Neural cell (in vitro differentiated cells): ENCODE measurements at regions not wholly inside any gene's neighbourhood (a gene's known extent, or its start where the extent isn't known, plus 50 kb on each side); places are given as distances from the start of the nearest gene placed in this dataset.

ENCODE experiments used
- H2AFZ ChIP-seq: fragments of 200-600, 300-800 bp; sonication (generic), shearing (Covaris generic); 2 replicates; pipeline ENCODE4 v1.6.0; 2014; ENCODE audit warnings: low read depth, mild to moderate bottlenecking, antibody characterized with exemption, low read length, moderate library complexity
- H3F3A ChIP-seq: fragments of 200-600 bp; shearing (Covaris generic); 2 replicates; pipeline ENCODE4 v1.6.1; 2016; ENCODE audit warnings: mild to moderate bottlenecking, moderate library complexity, mixed read lengths, antibody characterized with exemption, low read length; ENCODE audit not compliant: insufficient read depth, poor library complexity, severe bottlenecking
- H3K27ac ChIP-seq: fragments of 200-600, 300-800 bp; sonication (generic), shearing (Covaris generic); 2 replicates; pipeline ENCODE4 v1.5.1; 2014; ENCODE audit warnings: mild to moderate bottlenecking, low read length, moderate library complexity
- H3K27me3 ChIP-seq: fragments of 300-800, 200-600 bp; sonication (generic), shearing (Covaris generic); 2 replicates; pipeline ENCODE4 v1.6.0; 2014; ENCODE audit warnings: mild to moderate bottlenecking, low read depth, low read length, moderate library complexity; ENCODE audit not compliant: insufficient read depth
- H3K36me3 ChIP-seq: fragments of 300-800, 200-600 bp; sonication (generic), shearing (Covaris generic); 2 replicates; pipeline ENCODE4 v1.5.1; 2014; ENCODE audit warnings: mild to moderate bottlenecking, antibody characterized with exemption, low read length, moderate library complexity; ENCODE audit not compliant: insufficient read depth
- H3K4me2 ChIP-seq: fragments of 300-800, 200-600 bp; sonication (generic), shearing (Covaris generic); 2 replicates; pipeline ENCODE4 v1.6.0; 2014; ENCODE audit warnings: mild to moderate bottlenecking, low read length
- H3K4me3 ChIP-seq: fragments of 300-800, 200-600 bp; sonication (generic), shearing (Covaris generic); 2 replicates; pipeline ENCODE4 v1.5.1; 2014; ENCODE audit warnings: mild to moderate bottlenecking, low read length, moderate library complexity
- H3K79me2 ChIP-seq: fragments of 200-600 bp; shearing (Covaris generic); replicated peaks from 2 replicates; pipeline ENCODE4 v1.6.0; 2014; ENCODE audit warnings: mild to moderate bottlenecking, low read length, moderate library complexity; ENCODE audit not compliant: insufficient read depth
- H3K9ac ChIP-seq: fragments of 300-800, 200-600 bp; sonication (generic), shearing (Covaris generic); 2 replicates; pipeline ENCODE4 v1.6.1; 2016; ENCODE audit warnings: mild to moderate bottlenecking, low read length, mixed read lengths
- H3K9me2 ChIP-seq: fragments of 200-600 bp; shearing (Covaris generic); 2 replicates; pipeline ENCODE4 v1.6.1; 2016; ENCODE audit warnings: mild to moderate bottlenecking, low read length, mixed read lengths; ENCODE audit not compliant: insufficient read depth
- H3K9me3 ChIP-seq: fragments of 200-600, 300-800 bp; sonication (generic), shearing (Covaris generic); 2 replicates; pipeline ENCODE4 v1.6.1; 2016; ENCODE audit warnings: mild to moderate bottlenecking, mixed run types, low read length, moderate library complexity, mixed read lengths
- H4K20me1 ChIP-seq: fragments of 200-600 bp; shearing (Covaris generic); 2 replicates; pipeline ENCODE4 v1.6.1; 2016; ENCODE audit warnings: mild to moderate bottlenecking, mixed run types; ENCODE audit not compliant: insufficient read depth
- EP300 ChIP-seq: fragments of 450-650 bp; conservative IDR thresholded peaks from 2 replicates; pipeline ENCODE4 v1.6.1; 2014; ENCODE audit warnings: antibody characterized with exemption, mild to moderate bottlenecking, moderate library complexity; ENCODE audit not compliant: poor library complexity, severe bottlenecking
- EZH2 ChIP-seq: fragments of 200-600, 300-800 bp; shearing (Covaris generic), sonication (generic); IDR thresholded peaks from 2 replicates; pipeline ENCODE4 v1.6.1; 2014; ENCODE audit warnings: antibody characterized with exemption, low read length, borderline replicate concordance, mild to moderate bottlenecking; ENCODE audit not compliant: insufficient read depth, poor library complexity, severe bottlenecking
- MXI1 ChIP-seq: fragments of 450-650 bp; conservative IDR thresholded peaks from 2 replicates; pipeline ENCODE4 v1.6.1; 2014; ENCODE audit warnings: antibody characterized with exemption, mild to moderate bottlenecking; ENCODE audit not compliant: poor library complexity, severe bottlenecking
- POLR2AphosphoS5 ChIP-seq: IDR thresholded peaks from 2 replicates; pipeline ENCODE4 v1.6.1; 2012
- RAD21 ChIP-seq: fragments of 450-650 bp; conservative IDR thresholded peaks from 2 replicates; pipeline ENCODE4 v1.6.1; 2014; ENCODE audit warnings: antibody characterized with exemption, mild to moderate bottlenecking, moderate library complexity
- REST ChIP-seq: IDR thresholded peaks from 2 replicates; pipeline ENCODE4 v1.6.1; 2012; ENCODE audit warnings: borderline replicate concordance
- SMC3 ChIP-seq: fragments of 450-650 bp; conservative IDR thresholded peaks from 2 replicates; pipeline ENCODE4 v1.6.1; 2014; ENCODE audit warnings: antibody characterized with exemption, mild to moderate bottlenecking, moderate library complexity; ENCODE audit not compliant: poor library complexity
- TAF1 ChIP-seq: IDR thresholded peaks from 2 replicates; pipeline ENCODE4 v1.6.1; 2012; ENCODE audit warnings: low read depth
- TF ChIP-seq, protein P1 (sequence below): fragments of 450-650 bp; IDR thresholded peaks from 2 replicates; pipeline ENCODE4 v1.5.1; 2014; ENCODE audit warnings: antibody characterized with exemption, mild to moderate bottlenecking, moderate library complexity; ENCODE audit not compliant: poor library complexity, severe bottlenecking

DNA sequence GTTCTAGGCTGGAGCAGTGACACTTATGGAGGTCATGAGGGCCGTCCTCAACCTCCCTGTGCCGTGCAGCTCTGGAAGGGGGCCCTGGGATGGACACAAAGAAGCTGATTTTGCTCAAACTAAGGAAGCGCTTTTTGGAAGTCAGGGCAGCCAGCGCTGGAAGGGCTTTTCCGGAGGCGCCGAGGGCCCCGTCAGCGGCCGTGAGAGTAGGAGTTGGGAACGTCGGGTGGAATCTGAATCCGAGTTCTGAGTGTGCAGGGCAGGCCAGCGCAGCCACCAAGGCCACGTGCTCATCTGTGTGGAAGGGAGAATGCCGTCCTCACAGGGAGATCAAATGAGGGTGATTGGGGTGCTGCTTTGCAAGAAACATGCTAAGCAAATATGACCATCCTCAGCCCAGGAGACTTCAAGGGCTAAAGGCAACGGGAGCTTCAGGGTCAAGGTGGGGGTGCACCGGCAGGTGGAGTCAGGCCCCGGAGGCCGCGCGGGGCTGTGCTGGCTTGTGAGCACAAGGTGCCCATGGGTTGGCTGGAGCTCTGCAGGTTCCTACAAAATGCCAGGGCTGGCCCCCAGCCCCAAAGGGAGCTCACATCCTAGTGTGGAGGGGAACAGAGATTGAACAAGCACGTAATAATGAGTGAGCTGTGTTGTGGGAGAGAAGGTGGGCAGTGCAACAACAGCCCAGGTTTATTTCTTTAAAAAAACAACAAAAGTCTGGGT is 70.4 kb upstream of the HPCAL1 start:
- Histone ChIP-seq H3K9ac (no peak overlapping the region), H3K36me3 (no peaks in the 10 kb centered on the region), H3K4me2 (no peak overlapping the region)

DNA sequence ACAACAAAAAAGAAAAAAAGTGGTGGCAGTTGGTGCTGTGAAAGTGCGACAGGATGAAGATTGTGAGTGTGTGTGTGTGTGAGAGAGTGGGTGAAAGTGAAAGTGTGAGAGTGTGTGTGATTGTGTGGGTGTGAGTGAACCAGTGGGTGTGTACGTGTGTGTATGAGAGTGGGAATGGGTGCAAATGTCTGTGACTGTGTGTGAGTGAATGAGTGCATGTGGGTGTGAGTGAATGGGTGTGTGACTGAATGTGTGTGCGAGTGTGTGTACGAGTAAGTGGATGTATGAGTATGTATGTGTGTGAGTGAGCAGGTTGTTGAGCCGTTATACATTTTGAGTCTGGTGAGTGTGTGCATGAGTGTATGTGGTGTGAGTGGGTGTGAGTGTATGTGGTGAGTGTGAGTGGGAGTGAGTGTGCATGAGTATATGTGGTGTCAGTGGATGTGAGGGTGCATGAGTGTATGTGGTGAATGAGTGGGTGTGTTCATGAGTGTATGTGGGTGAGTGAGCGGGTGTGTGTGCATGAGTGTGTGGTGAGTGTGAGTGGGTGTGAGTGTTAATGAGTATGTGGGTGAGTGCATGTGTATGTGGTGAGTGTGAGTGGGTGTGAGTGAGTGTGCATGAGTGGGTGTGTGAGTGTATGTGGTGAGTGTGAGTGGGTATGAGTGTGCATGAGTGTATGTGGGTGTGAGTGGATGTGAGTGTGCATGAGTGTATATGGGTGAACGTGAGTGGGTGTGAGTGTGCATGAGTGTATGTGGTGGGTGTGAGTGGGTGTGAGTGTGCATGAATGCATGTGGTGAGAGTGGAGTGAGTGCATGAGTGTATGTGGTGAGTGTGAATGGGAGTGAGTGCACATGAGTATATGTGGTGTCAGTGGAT is 69.3 kb upstream of the HPCAL1 start:
- TF ChIP-seq, protein P1, sequence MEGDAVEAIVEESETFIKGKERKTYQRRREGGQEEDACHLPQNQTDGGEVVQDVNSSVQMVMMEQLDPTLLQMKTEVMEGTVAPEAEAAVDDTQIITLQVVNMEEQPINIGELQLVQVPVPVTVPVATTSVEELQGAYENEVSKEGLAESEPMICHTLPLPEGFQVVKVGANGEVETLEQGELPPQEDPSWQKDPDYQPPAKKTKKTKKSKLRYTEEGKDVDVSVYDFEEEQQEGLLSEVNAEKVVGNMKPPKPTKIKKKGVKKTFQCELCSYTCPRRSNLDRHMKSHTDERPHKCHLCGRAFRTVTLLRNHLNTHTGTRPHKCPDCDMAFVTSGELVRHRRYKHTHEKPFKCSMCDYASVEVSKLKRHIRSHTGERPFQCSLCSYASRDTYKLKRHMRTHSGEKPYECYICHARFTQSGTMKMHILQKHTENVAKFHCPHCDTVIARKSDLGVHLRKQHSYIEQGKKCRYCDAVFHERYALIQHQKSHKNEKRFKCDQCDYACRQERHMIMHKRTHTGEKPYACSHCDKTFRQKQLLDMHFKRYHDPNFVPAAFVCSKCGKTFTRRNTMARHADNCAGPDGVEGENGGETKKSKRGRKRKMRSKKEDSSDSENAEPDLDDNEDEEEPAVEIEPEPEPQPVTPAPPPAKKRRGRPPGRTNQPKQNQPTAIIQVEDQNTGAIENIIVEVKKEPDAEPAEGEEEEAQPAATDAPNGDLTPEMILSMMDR = no peak
- TF ChIP-seq MXI1 (no peak), POLR2AphosphoS5 (no peak), EP300 (no peak), REST (no peak), EZH2 (no peak), TAF1 (no peak), SMC3 (no peak), RAD21 (no peak)
- Histone ChIP-seq H3K4me2 (no peak overlapping the region), H4K20me1 (no peaks in the 10 kb centered on the region), H3K9me2 (no peaks in the 10 kb centered on the region), H3K9ac (no peak overlapping the region), H3K27me3 (no peaks in the 10 kb centered on the region), H3K27ac (no peak overlapping the region), H2AFZ (no peak overlapping the region), H3K36me3 (no peaks in the 10 kb centered on the region), H3K4me3 (no peak overlapping the region), H3K79me2 (no peaks in the 10 kb centered on the region), H3F3A (no peaks in the 10 kb centered on the region), H3K9me3 (no peaks in the 10 kb centered on the region)

More for the DNA sequence above, 70.4 kb upstream of the HPCAL1 start:
- no peaks in the 10 kb centered on the region for H3K9me3 ChIP-seq
- H4K20me1 ChIP-seq = no peaks in the 10 kb centered on the region
- no peak overlapping the region for H3K27ac ChIP-seq
- no peak overlapping the region for H2AFZ ChIP-seq
- TF ChIP-seq SMC3 = no peak
- TF ChIP-seq, protein P1 = no peak
- TF ChIP-seq EP300 = no peak
- TF ChIP-seq POLR2AphosphoS5 = no peak
- no peak for TF ChIP-seq RAD21
- no peak for TF ChIP-seq MXI1
- no peaks in the 10 kb centered on the region for H3F3A ChIP-seq
- no peak overlapping the region for H3K4me3 ChIP-seq
- no peaks in the 10 kb centered on the region for H3K9me2 ChIP-seq
- no peaks in the 10 kb centered on the region for H3K27me3 ChIP-seq
- H3K79me2 ChIP-seq = no peaks in the 10 kb centered on the region
